IMR-90 (cell line): ENCODE measurements at regions not wholly inside any gene's neighbourhood (a gene's known extent, or its start where the extent isn't known, plus 50 kb on each side); places are given as distances from the start of the nearest gene placed in this dataset.
"Not testable (repeated sequence)": the region's sequence is repeated elsewhere in the genome, so short reads cannot be mapped to it uniquely, and the experiment has no call there.

Source experiments
- BHLHE40 ChIP-seq: fragments of 150-350 bp; IDR thresholded peaks from 2 replicates; pipeline ENCODE4 v1.6.1; 2016; ENCODE audit warnings: mild to moderate bottlenecking, low read depth, low read length
- CEBPB ChIP-seq: IDR thresholded peaks from 2 replicates; pipeline ENCODE4 v1.6.1; 2012; ENCODE audit warnings: low read depth, low read length, improper control_type of control experiment
- CHD1 ChIP-seq: IDR thresholded peaks from 2 replicates; pipeline ENCODE4 v1.6.1; 2012; ENCODE audit warnings: low read depth, low read length, improper control_type of control experiment
- CTCF ChIP-seq: conservative IDR thresholded peaks from 2 replicates; pipeline ENCODE4 v1.5.1; 2012; ENCODE audit warnings: mild to moderate bottlenecking, low read depth, low read length, improper control_type of control experiment
- ELK1 ChIP-seq: fragments of 150-350 bp; IDR thresholded peaks from 2 replicates; pipeline ENCODE4 v1.6.1; 2016; ENCODE audit warnings: low read depth, mild to moderate bottlenecking, low read length, moderate library complexity, borderline replicate concordance
- MAFK ChIP-seq: IDR thresholded peaks from 2 replicates; pipeline ENCODE4 v1.6.1; 2012; ENCODE audit warnings: low read depth, low read length, improper control_type of control experiment
- MXI1 ChIP-seq: IDR thresholded peaks from 2 replicates; pipeline ENCODE4 v1.6.1; 2012; ENCODE audit warnings: low read depth, mild to moderate bottlenecking, low read length, moderate library complexity, borderline replicate concordance
- NFE2L2 ChIP-seq: fragments of 150-350 bp; IDR thresholded peaks from 2 replicates; pipeline ENCODE4 v1.6.1; 2016; ENCODE audit warnings: low read depth, mild to moderate bottlenecking, low read length
- POLR2A ChIP-seq: IDR thresholded peaks from 2 replicates; pipeline ENCODE4 v1.6.1; 2012; ENCODE audit warnings: mild to moderate bottlenecking, low read depth, low read length
- RAD21 ChIP-seq: IDR thresholded peaks from 2 replicates; pipeline ENCODE4 v1.6.1; 2012; ENCODE audit warnings: low read length, improper control_type of control experiment
- RCOR1 ChIP-seq: IDR thresholded peaks from 2 replicates; pipeline ENCODE4 v1.6.1; 2012; ENCODE audit warnings: mild to moderate bottlenecking, low read length, improper control_type of control experiment; ENCODE audit not compliant: insufficient replicate concordance
- RFX5 ChIP-seq: IDR thresholded peaks from 2 replicates; pipeline ENCODE4 v1.8.0; 2012; ENCODE audit warnings: low read depth, mild to moderate bottlenecking, low read length, moderate library complexity
- SMC3 ChIP-seq: fragments of 150-350 bp; IDR thresholded peaks from 2 replicates; pipeline ENCODE4 v1.6.1; 2016; ENCODE audit warnings: low read depth, mild to moderate bottlenecking, antibody characterized with exemption, low read length, moderate library complexity

- TF ChIP-seq RAD21, RFX5, CTCF, MXI1, MAFK, ELK1, RCOR1, SMC3, POLR2A, CEBPB, BHLHE40, NFE2L2, CHD1: not testable (repeated sequence)
Measured at GRCh38 chr6:81256223-81256622, 496.3 kb downstream of the TENT5A start.
